ENCODE measurements at regions not wholly inside any gene's neighbourhood (a gene's known extent, or its start where the extent isn't known, plus 50 kb on each side); places are given as distances from the start of the nearest gene placed in this dataset.

DNA sequence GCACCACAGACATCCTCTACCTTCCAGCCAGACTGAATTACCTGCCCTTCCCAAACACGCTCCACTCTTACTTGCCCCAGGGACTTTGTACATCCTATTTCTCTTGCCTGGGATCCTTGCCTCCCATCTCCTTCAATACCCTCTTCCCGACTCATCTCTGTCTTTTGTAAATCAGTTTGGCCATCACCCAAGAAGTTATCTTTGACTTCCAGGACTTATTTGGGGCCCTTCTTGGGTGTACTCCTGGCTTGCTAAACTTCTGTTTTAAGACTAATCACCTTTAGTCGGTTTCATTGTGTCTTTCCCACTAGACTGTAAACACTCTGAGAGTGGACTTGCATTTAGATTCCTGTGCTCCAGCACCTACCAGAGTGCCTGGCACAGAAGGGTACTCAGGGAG is 545.6 kb downstream of the ACTL7B start:
- TF ChIP-seq, protein P1, sequence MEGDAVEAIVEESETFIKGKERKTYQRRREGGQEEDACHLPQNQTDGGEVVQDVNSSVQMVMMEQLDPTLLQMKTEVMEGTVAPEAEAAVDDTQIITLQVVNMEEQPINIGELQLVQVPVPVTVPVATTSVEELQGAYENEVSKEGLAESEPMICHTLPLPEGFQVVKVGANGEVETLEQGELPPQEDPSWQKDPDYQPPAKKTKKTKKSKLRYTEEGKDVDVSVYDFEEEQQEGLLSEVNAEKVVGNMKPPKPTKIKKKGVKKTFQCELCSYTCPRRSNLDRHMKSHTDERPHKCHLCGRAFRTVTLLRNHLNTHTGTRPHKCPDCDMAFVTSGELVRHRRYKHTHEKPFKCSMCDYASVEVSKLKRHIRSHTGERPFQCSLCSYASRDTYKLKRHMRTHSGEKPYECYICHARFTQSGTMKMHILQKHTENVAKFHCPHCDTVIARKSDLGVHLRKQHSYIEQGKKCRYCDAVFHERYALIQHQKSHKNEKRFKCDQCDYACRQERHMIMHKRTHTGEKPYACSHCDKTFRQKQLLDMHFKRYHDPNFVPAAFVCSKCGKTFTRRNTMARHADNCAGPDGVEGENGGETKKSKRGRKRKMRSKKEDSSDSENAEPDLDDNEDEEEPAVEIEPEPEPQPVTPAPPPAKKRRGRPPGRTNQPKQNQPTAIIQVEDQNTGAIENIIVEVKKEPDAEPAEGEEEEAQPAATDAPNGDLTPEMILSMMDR (IDR thresholded peaks at IDR 0.05; ENCODE audit: borderline replicate concordance, control extremely low read depth, extremely low read depth, insufficient read depth, missing control alignments), result no peak
- in situ Hi-C loops (cut with MboI; ENCODE audit: low sequenced_read_pairs, unreplicated experiment), result no loop called here
- DNase-seq (ENCODE audit: low spot score), result no peak

DNA sequence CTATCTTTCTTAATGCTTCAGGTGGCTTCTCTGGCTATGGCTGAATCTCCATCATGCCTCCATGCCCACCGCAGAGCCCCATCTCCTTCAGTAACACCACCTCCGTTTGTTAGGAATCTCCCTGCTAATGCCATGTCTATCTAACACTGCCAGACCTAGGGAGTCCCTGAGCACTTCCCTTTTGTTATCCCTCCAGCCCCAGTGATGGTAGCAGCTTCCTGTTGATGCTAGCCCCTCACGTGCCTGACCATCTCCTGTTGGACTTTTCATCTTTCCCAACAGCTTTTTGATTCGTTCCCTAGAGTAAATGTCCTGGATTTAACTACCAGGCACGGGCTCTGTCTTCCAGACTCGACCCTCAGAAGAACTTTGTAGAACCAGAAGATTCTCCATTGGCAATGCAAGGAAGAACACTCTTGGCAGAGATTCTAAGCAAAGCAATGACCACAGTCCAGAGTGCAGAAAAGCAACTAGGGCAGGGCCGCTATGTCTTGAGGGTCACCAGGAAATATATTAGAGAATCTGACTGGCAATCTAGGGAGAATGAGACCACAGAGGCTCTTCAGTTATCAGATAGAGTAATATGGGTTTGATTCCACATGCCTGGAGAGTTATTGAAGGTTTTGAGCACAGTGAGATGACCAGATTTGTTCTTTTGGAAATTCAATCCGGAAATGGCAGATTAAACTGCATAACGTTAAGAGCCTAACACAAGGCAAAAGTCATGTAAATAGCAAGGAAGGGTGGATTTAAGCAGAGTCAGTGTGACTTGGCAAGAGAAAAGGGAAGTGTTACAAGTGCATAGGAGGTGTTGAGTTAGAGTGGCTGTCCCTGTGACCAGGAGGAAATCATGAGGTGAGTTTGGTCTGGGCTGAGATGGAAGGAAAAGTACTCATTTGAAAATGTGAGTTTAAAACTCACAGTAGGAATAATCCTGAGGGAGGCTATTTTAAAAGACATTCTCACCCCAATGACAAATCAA is 555.2 kb downstream of the ACTL7B start:
- DNase-seq (ENCODE audit: low spot score), result no peak
- in situ Hi-C loops (cut with MboI; ENCODE audit: low sequenced_read_pairs, unreplicated experiment), result no loop called here
- TF ChIP-seq, protein P1 (IDR thresholded peaks at IDR 0.05; ENCODE audit: borderline replicate concordance, control extremely low read depth, extremely low read depth, insufficient read depth, missing control alignments), result no peak

DNA sequence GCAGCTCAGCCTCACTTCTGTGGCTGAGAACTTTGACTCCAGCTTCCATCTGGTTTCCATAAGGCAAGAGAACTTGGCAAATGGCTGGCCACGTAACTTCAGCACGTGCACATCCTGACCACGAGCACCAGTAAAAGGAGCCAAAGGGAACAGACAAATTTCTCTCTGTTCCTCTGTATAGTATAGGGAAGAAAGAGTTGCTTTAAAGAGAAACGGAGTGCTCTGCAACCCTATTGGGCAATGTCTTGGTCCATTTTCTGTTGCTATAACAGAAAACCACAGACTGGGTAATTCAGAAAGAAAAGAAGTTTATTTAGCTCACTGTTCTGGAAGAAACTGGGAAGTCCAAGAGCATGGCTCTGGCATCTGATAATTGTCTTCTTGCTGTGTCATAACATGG is 558.7 kb downstream of the ACTL7B start:
- TF ChIP-seq, protein P1 (IDR thresholded peaks at IDR 0.05; ENCODE audit: borderline replicate concordance, control extremely low read depth, extremely low read depth, insufficient read depth, missing control alignments), result no peak
- in situ Hi-C loops (cut with MboI; ENCODE audit: low sequenced_read_pairs, unreplicated experiment), result no loop called here
- no peak for DNase-seq (ENCODE audit: low spot score)

DNA sequence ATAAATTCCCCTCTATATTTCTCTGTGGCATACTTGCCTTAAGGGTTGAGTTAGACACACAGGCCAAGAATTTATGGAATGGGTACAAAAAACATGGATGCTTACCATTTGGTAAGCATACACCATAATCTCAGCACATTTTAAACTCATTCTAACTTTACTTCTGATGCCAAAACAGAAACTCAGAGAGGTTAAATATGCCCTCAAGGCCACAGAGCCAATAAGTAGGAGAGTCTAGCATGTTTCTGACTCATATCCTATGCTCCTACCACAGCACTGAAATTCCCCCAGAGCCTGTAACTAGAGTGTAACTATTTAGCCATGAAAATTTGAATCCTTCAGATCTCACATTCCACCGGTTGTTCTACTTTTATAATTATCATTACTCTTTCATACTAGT is 559.7 kb downstream of the ACTL7B start:
- in situ Hi-C loops (cut with MboI; ENCODE audit: low sequenced_read_pairs, unreplicated experiment), result no loop called here
- no peak for DNase-seq (ENCODE audit: low spot score)
- TF ChIP-seq, protein P1 (IDR thresholded peaks at IDR 0.05; ENCODE audit: borderline replicate concordance, control extremely low read depth, extremely low read depth, insufficient read depth, missing control alignments), result no peak

DNA sequence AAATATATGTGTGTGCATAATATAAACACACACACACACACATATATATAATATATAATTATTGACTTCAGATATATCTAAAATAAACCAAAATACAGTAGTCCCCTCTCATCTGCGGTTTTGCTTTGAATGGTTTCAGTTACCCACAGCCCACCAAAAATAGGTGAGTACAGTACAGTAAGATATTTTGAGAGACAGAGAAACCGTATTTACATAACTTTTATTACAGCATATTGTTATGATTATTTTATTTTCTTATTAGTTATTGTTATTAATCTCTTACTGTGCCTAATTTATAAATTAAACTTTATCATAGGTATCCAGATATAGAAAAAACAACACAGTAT is 564.2 kb downstream of the ACTL7B start:
- TF ChIP-seq, protein P1 (IDR thresholded peaks at IDR 0.05; ENCODE audit: borderline replicate concordance, control extremely low read depth, extremely low read depth, insufficient read depth, missing control alignments), result no peak
- in situ Hi-C loops (cut with MboI; ENCODE audit: low sequenced_read_pairs, unreplicated experiment), result no loop called here
- DNase-seq (ENCODE audit: low spot score), result no peak

DNA sequence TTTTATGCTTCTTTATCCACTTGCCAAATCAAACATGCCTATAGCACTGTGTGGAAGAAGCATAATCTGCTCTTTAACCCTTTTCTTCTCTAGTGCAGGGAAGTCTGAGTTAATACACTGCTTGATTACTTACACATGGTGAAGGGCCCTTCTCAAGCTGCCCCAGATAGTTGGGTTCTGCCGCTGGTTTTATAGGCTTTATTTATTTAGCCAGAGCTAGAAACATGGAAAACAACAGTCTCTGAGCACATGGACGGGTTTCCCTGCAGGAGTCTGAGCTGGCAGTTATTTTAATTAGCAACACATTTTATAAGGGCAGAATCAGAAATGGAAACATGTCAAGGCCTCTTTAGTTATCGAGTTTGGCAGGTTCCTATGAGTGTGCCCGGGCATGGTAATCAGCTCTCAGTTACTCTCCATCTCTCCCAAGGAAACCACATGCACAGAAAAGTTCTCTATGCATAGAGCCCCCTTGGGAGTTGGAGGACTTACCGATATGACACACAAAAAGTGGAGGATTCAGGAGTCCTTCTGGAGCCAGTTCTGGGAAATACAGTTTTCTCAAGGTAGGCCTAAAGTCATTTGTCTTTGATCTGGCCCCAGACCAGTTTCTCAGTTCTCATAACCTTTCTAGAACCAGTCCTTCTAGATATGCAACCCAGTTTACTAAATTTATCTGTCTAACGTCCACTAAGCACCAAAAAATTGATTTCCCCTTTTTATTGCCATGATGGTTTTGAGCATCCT is 564.8 kb downstream of the ACTL7B start:
- TF ChIP-seq, protein P1 (IDR thresholded peaks at IDR 0.05; ENCODE audit: borderline replicate concordance, control extremely low read depth, extremely low read depth, insufficient read depth, missing control alignments), result no peak
- in situ Hi-C loops (cut with MboI; ENCODE audit: low sequenced_read_pairs, unreplicated experiment), result no loop called here
- no peak for DNase-seq (ENCODE audit: low spot score)
